Esophagus squamous epithelium (tissue), 5 donors: ENCODE measurements at regions not wholly inside any gene's neighbourhood (a gene's known extent, or its start where the extent isn't known, plus 50 kb on each side); places are given as distances from the start of the nearest gene placed in this dataset.
A peak's percentile ranks its signal among the peaks of the same experiment; 100 is the strongest.

Experiments used
- DNase-seq: peaks from one replicate; lab custom pipeline; 2025; lab: John Stamatoyannopoulos, UW
- H3K27ac ChIP-seq, 4 donors: fragments of 200-600 bp; sonication (generic); one replicate each; pipeline ENCODE4 v1.5.1; 2016 to 2019; ENCODE audit warnings: mild to moderate bottlenecking in 1 of 4
- H3K27me3 ChIP-seq, 4 donors: fragments of 200-600 bp; sonication (generic); 1 replicate in 3 of 4; 2 replicates in 1 of 4; pipeline versions ENCODE4 v1.5.1 to v1.6.0; 2017 to 2021; ENCODE audit warnings: antibody characterized with exemption in 1 of 4
- H3K36me3 ChIP-seq, 3 donors: fragments of 200-600 bp; sonication (generic); one replicate each; pipeline ENCODE4 v1.5.1; 2016 to 2019
- H3K4me1 ChIP-seq, 3 donors: fragments of 200-600 bp; sonication (generic); one replicate each; pipeline ENCODE4 v1.5.1; 2017 to 2019
- H3K4me3 ChIP-seq, 4 donors: fragments of 200-600 bp; sonication (generic); 1 replicate in 3 of 4; 2 replicates in 1 of 4; pipeline ENCODE4 v1.5.1; 2016 to 2019; ENCODE audit warnings: mild to moderate bottlenecking in 2 of 4, moderate library complexity in 1 of 4
- H3K9me3 ChIP-seq, 3 donors: fragments of 200-600 bp; sonication (generic); one replicate each; pipeline ENCODE4 v1.5.1; 2016 to 2019
- POLR2A ChIP-seq, 4 donors: fragments of 450-650 bp; IDR thresholded peaks; one replicate each; pipeline ENCODE4 v1.6.1; 2017; ENCODE audit warnings: antibody characterized with exemption in 4 of 4, mild to moderate bottlenecking in 4 of 4, moderate library complexity in 3 of 4
- WGBS, 2 donors: methylation state at CpG; one replicate each; pipeline ENCODE4 v1.1.5; 2018; 5-methylcytosine and 5-hydroxymethylcytosine counted together
- intact Hi-C: fragments of 100-400 bp; cut with DNase I; formaldehyde crosslinking; loops from one replicate; pipeline ENCODE4 v1.15.0; 2022
- TF ChIP-seq, protein P1 (sequence below), 6 experiments: fragments of 450-650 bp in 4 of 6; fragments of 200-600 bp in 2 of 6; sonication (generic) in 2 of 6; IDR thresholded peaks; one replicate each; pipeline ENCODE4 v1.5.1; 2016 to 2019; ENCODE audit warnings: antibody characterized with exemption in 6 of 6, mild to moderate bottlenecking in 4 of 6, moderate library complexity in 4 of 6
- donor health status: DM: yes; HTN: yes; CAD: no.

DNA sequence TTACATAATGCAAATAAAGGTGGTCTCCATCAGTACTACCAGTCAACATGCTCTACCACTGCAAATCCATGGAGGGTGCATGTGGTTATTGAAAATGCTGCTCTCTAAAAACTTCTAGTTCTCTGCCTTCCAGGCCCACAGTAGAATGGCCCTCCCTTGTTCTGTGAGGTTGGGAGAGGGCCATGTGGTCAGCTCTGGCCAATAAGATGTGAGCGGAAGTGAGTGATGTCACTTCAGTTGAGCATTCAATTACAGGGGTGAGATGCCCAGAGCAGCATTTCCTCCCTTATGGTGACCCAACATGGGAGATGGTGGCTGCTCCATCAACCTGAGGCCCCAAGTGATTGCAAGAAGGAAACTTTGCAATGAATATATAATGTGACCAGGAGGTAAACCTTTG lies 148.8 kb downstream of the CPEB2 start:
- no peak for DNase-seq
- intact Hi-C loops, result no loop called here
- H3K27me3 ChIP-seq, result no peaks in the 10 kb centered on the region
- TF ChIP-seq, protein P1, sequence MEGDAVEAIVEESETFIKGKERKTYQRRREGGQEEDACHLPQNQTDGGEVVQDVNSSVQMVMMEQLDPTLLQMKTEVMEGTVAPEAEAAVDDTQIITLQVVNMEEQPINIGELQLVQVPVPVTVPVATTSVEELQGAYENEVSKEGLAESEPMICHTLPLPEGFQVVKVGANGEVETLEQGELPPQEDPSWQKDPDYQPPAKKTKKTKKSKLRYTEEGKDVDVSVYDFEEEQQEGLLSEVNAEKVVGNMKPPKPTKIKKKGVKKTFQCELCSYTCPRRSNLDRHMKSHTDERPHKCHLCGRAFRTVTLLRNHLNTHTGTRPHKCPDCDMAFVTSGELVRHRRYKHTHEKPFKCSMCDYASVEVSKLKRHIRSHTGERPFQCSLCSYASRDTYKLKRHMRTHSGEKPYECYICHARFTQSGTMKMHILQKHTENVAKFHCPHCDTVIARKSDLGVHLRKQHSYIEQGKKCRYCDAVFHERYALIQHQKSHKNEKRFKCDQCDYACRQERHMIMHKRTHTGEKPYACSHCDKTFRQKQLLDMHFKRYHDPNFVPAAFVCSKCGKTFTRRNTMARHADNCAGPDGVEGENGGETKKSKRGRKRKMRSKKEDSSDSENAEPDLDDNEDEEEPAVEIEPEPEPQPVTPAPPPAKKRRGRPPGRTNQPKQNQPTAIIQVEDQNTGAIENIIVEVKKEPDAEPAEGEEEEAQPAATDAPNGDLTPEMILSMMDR (IDR thresholded peaks at IDR 0.05), result no peak
- no peak for TF ChIP-seq POLR2A (IDR thresholded peaks at IDR 0.05)
- no peak overlapping the region for H3K4me3 ChIP-seq
- H3K9me3 ChIP-seq, result no peaks in the 10 kb centered on the region
- 78 to 100% methylated on average over 1 of the region's 1 CpG for WGBS, 2 donors
- H3K36me3 ChIP-seq, result no peaks in the 10 kb centered on the region
- peak overlapping the region in 2 of 4 donors; percentile 59 to 78 for H3K27ac ChIP-seq
- H3K4me1 ChIP-seq, result peaks cover 8 to 40% (median 18%) of the 10 kb centered on the region in 3 donors

DNA sequence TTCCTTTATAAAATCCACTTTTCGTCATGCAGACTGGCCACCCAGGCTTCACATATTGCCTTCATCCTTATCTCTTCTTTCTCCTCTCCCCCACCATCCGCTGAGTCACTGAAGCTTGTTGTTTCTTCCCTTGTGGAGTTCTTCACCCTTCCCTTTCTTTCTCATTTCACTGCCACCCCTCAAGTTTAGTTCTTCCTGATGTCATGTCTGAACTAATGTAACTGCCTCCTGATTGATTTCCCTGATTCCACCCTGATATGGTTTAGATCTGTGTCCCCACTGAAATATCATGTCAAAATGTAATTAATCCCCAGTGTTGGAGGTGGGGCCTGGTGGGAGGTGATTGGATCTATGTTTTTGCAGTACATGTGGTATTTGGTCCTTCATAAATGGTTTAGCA lies 151.4 kb downstream of the CPEB2 start:
- no peak for TF ChIP-seq POLR2A (IDR thresholded peaks at IDR 0.05)
- TF ChIP-seq, protein P1 (IDR thresholded peaks at IDR 0.05), result no peak
- H3K4me1 ChIP-seq, result peaks cover 8 to 42% (median 18%) of the 10 kb centered on the region in 3 donors
- intact Hi-C loops, result no loop called here
- H3K36me3 ChIP-seq, result no peaks in the 10 kb centered on the region
- no peak overlapping the region for H3K27ac ChIP-seq
- H3K9me3 ChIP-seq, result no peaks in the 10 kb centered on the region
- WGBS, 2 donors, result 86 to 87% methylated on average over 2 of the region's 2 CpGs
- no peaks in the 10 kb centered on the region for H3K27me3 ChIP-seq
- no peak overlapping the region for H3K4me3 ChIP-seq
- DNase-seq, result no peak

DNA sequence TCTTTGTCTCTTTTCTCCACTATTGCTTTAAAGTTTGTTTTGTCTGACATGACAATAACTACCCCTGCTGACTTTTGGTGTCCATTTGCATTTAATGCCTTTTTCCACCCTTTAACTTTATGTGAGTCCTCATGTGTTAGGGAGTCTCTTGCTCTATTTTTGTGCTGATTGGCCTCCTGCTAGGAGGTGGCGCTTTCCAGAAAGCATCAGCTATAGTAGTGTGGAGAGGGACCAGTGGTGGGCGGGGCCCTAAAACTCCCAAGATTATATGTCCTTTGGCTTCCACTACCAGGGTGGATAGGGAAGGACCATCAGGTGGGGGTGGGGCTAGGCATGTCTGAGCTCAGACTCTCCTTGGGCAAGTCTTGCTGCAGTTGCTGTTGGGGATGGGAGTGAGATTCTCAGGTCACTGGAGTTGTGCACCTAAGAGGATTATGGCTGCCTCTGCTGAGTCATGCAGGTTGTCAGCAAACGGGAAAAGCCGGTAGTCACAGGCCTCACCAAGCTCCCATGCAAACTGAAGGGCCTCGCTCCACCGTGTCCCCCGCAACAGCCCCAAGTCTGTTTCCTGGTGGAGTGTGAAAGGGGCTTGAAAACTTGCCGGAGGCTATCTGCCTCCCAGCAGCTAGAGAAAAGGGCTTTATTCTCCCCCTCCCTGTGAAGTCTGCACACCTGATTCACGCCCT lies 156.3 kb downstream of the CPEB2 start:
- WGBS, 2 donors, result 58 to 66% methylated on average over 6 to 7 of the region's 9 CpGs
- Histone ChIP-seq H3K36me3 (no peaks in the 10 kb centered on the region), H3K9me3 (no peaks in the 10 kb centered on the region), H3K27ac (peak overlapping the region; percentile 27 to 84 (median 80)), H3K4me1 (peaks cover 0 to 45% (median 8%) of the 10 kb centered on the region in 3 donors), H3K4me3 (no peak overlapping the region), H3K27me3 (no peaks in the 10 kb centered on the region)
- intact Hi-C loops, result no loop called here
- TF ChIP-seq, protein P1 (IDR thresholded peaks at IDR 0.05), result no peak
- TF ChIP-seq POLR2A (IDR thresholded peaks at IDR 0.05), result no peak
- DNase-seq, result no peak

DNA sequence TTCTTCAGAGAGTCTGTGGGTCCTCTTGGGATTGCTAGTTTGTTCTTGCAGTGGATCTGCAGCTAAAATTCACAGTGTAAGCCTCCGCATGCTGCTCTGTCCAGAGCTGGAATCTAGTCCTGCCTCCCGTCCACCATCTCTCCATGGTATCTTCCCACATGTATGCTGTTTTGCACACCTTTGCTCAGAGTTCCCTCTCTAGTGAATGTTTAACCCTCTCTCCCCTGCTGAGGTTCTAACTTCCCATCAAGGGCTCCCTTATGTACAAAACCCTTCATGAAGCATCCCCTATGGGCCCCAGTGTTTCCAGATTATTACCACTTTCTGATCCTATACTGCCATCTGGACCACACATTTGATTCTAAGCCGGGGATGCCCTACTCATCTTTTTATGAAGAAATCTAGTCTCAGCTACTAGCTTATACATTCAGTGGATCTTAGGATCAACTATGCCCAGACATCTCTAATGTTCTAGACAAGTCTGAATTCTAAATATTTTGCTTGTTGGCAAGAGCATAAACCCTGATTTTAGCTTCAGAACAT lies 157.3 kb downstream of the CPEB2 start:
- H3K36me3 ChIP-seq, result no peaks in the 10 kb centered on the region
- intact Hi-C loops, result no loop called here
- H3K27ac ChIP-seq, result peak overlapping the region; percentile 27 to 84 (median 80)
- DNase-seq, result no peak
- H3K4me1 ChIP-seq, result peaks cover 0 to 45% (median 8%) of the 10 kb centered on the region in 3 donors
- no peaks in the 10 kb centered on the region for H3K27me3 ChIP-seq
- TF ChIP-seq, protein P1 (IDR thresholded peaks at IDR 0.05), result no peak
- H3K9me3 ChIP-seq, result no peaks in the 10 kb centered on the region
- 85 to 90% methylated on average over 3 of the region's 3 CpGs for WGBS, 2 donors
- H3K4me3 ChIP-seq, result no peak overlapping the region

DNA sequence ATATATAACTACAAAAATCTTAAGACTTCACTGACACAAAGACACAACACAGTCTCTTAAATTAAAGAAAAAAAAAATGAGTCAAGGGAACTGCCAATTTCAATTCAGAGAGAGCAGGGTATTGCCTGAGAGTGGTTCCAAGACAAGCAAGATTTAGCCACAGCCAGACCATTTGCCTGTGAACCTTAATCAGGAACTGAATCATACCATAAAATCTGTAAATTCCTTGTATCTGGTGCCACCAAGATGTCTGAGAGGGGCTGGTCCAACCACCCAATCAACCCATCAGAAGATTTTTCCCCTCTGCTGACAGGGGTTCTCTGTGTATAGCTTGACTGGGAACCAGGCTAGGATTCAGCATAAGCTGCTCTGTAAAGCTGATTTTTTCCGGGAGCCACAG lies 159.2 kb downstream of the CPEB2 start:
- no peak for DNase-seq
- no peaks in the 10 kb centered on the region for H3K36me3 ChIP-seq
- peaks cover 0 to 45% (median 8%) of the 10 kb centered on the region in 3 donors for H3K4me1 ChIP-seq
- 86% methylated on average over 1 of the region's 1 CpG; no CpG with 5 or more reads in 1 of the 2 donors for WGBS, 2 donors
- H3K9me3 ChIP-seq, result no peaks in the 10 kb centered on the region
- no peaks in the 10 kb centered on the region for H3K27me3 ChIP-seq
- H3K27ac ChIP-seq, result no peak overlapping the region
- intact Hi-C loops, result no loop called here
- no peak overlapping the region for H3K4me3 ChIP-seq
- TF ChIP-seq, protein P1 (IDR thresholded peaks at IDR 0.05), result no peak
- no peak for TF ChIP-seq POLR2A (IDR thresholded peaks at IDR 0.05)
